ENCODE measurements at regions not wholly inside any gene's neighbourhood (a gene's known extent, or its start where the extent isn't known, plus 50 kb on each side); places are given as distances from the start of the nearest gene placed in this dataset.

- H3K4me1 Mint-ChIP-seq (ENCODE audit: unreplicated experiment): no peaks in the 10 kb centered on the region
- no peak overlapping the region for H3K27ac Mint-ChIP-seq
- TF ChIP-seq CTCF (conservative IDR thresholded peaks at IDR 0.05): no peak
- no peaks in the 10 kb centered on the region for H3K27me3 Mint-ChIP-seq
- H3K4me3 Mint-ChIP-seq: no peak overlapping the region
- H3K36me3 Mint-ChIP-seq: no peaks in the 10 kb centered on the region
- DNase-seq (ENCODE audit: extremely low spot score, unreplicated experiment): no peak
- no peaks in the 10 kb centered on the region for H3K9me3 Mint-ChIP-seq
Measured at GRCh38 chr15:93866476-93866875, 364.9 kb upstream of the MCTP2 start.

DNA sequence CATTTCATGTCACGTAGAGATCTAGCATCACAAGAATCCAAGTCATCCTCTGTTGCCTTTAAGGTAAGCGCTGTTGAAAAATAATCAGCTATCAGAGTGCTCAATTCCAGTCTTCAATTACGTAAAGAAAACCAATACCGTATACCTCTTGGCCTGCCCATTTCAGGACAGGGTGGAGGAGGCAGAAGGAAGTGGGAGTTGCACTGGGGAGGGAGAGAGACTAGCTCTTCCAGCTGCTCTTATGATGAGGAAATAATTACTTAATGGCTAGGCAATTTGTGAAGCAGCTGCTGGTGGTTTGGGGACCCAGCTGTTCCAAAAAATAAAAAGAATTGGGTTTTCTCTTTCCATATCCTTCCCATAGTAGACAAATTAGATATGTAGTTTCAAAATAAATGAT, 365.8 kb upstream of the MCTP2 start:
- Mint-ChIP-seq H3K9me3 (no peaks in the 10 kb centered on the region), H3K27ac (no peak overlapping the region), H3K36me3 (no peaks in the 10 kb centered on the region), H3K4me1 (ENCODE audit: unreplicated experiment) (no peaks in the 10 kb centered on the region), H3K4me3 (no peak overlapping the region), H3K27me3 (no peaks in the 10 kb centered on the region)
- no peak for TF ChIP-seq CTCF (conservative IDR thresholded peaks at IDR 0.05)
- DNase-seq (ENCODE audit: extremely low spot score, unreplicated experiment): no peak

- Mint-ChIP-seq H3K9me3 (no peaks in the 10 kb centered on the region), H3K27me3 (no peaks in the 10 kb centered on the region), H3K27ac (no peak overlapping the region), H3K36me3 (no peaks in the 10 kb centered on the region), H3K4me1 (ENCODE audit: unreplicated experiment) (no peaks in the 10 kb centered on the region), H3K4me3 (no peak overlapping the region)
- TF ChIP-seq CTCF (conservative IDR thresholded peaks at IDR 0.05): no peak
- DNase-seq (ENCODE audit: extremely low spot score, unreplicated experiment): no peak
Measured at GRCh38 chr15:93862791-93863190, 368.6 kb upstream of the MCTP2 start.

GRCh38 chr15:93861956-93862741, 369.2 kb upstream of the MCTP2 start:
- Mint-ChIP-seq H3K27ac (no peak overlapping the region), H3K36me3 (no peaks in the 10 kb centered on the region), H3K9me3 (no peaks in the 10 kb centered on the region), H3K27me3 (no peaks in the 10 kb centered on the region), H3K4me3 (no peak overlapping the region), H3K4me1 (ENCODE audit: unreplicated experiment) (no peaks in the 10 kb centered on the region)
- no peak for DNase-seq (ENCODE audit: extremely low spot score, unreplicated experiment)
- TF ChIP-seq CTCF (conservative IDR thresholded peaks at IDR 0.05): no peak

DNA sequence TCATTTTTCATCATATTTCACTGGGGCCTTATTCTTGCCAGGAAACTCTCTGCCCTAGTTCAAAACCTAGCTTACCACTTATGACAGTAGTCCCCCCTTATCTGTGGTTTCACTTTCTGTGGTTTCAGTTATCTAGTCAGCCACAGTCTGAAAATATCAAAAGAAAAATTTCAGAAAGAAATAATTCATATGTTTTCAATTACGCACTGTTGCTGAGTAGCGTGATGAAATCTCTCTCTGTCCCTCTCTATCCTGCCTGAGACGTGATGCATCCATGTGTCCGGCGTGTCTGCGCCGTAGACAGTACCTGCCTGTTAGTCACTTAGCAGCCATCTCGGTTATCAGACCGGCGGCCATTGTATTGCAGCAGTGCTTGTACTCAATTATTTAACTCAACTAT, 369.9 kb upstream of the MCTP2 start:
- H3K9me3 Mint-ChIP-seq: no peaks in the 10 kb centered on the region

More for the DNA sequence above, 369.9 kb upstream of the MCTP2 start:
- Mint-ChIP-seq H3K4me3 (no peak overlapping the region), H3K4me1 (ENCODE audit: unreplicated experiment) (no peaks in the 10 kb centered on the region), H3K27me3 (no peaks in the 10 kb centered on the region), H3K27ac (no peak overlapping the region), H3K36me3 (no peaks in the 10 kb centered on the region)
- no peak for TF ChIP-seq CTCF (conservative IDR thresholded peaks at IDR 0.05)
- no peak for DNase-seq (ENCODE audit: extremely low spot score, unreplicated experiment)
